Smooth muscle cell (in vitro differentiated cells): ENCODE measurements at regions not wholly inside any gene's neighbourhood (a gene's known extent, or its start where the extent isn't known, plus 50 kb on each side); places are given as distances from the start of the nearest gene placed in this dataset.

Source experiments
- DNase-seq: peaks from one replicate; lab custom pipeline; 2025; ENCODE audit not compliant: unreplicated experiment; lab: John Stamatoyannopoulos, UW
- H2AFZ ChIP-seq: fragments of 200-600 bp; sonication (generic); 2 replicates; pipeline ENCODE4 v1.6.0; 2016; ENCODE audit warnings: antibody characterized with exemption, low read depth, mild to moderate bottlenecking
- H3F3A ChIP-seq: fragments of 200-600 bp; sonication (generic); 2 replicates; pipeline ENCODE4 v1.6.0; 2017; ENCODE audit warnings: antibody characterized with exemption, low read depth
- H3K27ac ChIP-seq: fragments of 200-600 bp; sonication (generic); 2 replicates; pipeline ENCODE4 v1.5.1; 2016; ENCODE audit warnings: low read depth, mild to moderate bottlenecking
- H3K27me3 ChIP-seq: fragments of 200-600 bp; sonication (generic); 2 replicates; pipeline ENCODE4 v1.6.1; 2016; ENCODE audit warnings: low read depth, mild to moderate bottlenecking
- H3K36me3 ChIP-seq: fragments of 200-600 bp; sonication (generic); 2 replicates; pipeline ENCODE4 v1.5.1; 2016; ENCODE audit warnings: low read depth
- H3K4me1 ChIP-seq: fragments of 200-600 bp; sonication (generic); 2 replicates; pipeline ENCODE4 v1.5.1; 2016; ENCODE audit warnings: low read depth
- H3K4me2 ChIP-seq: fragments of 200-600 bp; sonication (generic); 2 replicates; pipeline ENCODE4 v1.6.0; 2016; ENCODE audit warnings: mild to moderate bottlenecking
- H3K4me3 ChIP-seq: fragments of 200-600 bp; sonication (generic); 2 replicates; pipeline ENCODE4 v1.5.1; 2016; ENCODE audit warnings: mild to moderate bottlenecking
- H3K79me2 ChIP-seq: fragments of 200-600 bp; sonication (generic); 2 replicates; pipeline ENCODE4 v1.6.0; 2016; ENCODE audit warnings: low read depth, mild to moderate bottlenecking
- H3K9ac ChIP-seq: fragments of 200-600 bp; sonication (generic); 2 replicates; pipeline ENCODE4 v1.6.0; 2016; ENCODE audit warnings: low read depth
- H3K9me3 ChIP-seq: fragments of 200-600 bp; sonication (generic); replicated peaks from 2 replicates; pipeline ENCODE4 v1.5.1; 2016; ENCODE audit warnings: low read depth
- H4K20me1 ChIP-seq: fragments of 200-600 bp; sonication (generic); 2 replicates; pipeline ENCODE4 v1.6.0; 2016; ENCODE audit warnings: low read depth
- WGBS: methylation state at CpG from one replicate; pipeline ENCODE4 v1.1.7; 2016; ENCODE audit warnings: low lambda C conversion rate; 5-methylcytosine and 5-hydroxymethylcytosine counted together
- TF ChIP-seq, protein P1 (sequence below): fragments of 200-600 bp; sonication (generic); IDR thresholded peaks from 2 replicates; pipeline ENCODE4 v1.5.1; 2017; ENCODE audit warnings: borderline replicate concordance, mild to moderate bottlenecking, antibody characterized with exemption; ENCODE audit not compliant: insufficient read depth, poor library complexity, severe bottlenecking

DNA sequence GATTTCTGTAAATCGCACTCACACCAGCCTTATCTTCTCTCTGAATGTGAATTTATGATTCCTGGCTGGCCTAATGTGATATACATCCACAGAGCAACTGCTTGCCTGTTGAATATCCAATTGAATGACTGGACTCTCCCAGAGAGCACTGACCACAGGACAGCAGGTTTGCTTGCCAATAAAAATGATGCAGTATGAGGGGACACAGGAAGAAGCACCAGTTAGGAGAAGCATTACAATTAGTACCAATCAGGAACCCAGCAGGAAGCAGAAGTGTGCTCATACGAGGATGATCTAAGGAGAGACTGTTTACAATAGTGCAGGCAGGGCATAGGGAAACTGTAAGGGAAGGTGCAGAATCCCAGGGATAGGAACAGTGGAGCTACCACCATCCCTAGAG, 127.2 kb upstream of the ZNF366 start:
- Histone ChIP-seq H3K79me2 (no peaks in the 10 kb centered on the region), H4K20me1 (no peaks in the 10 kb centered on the region), H3K27me3 (no peaks in the 10 kb centered on the region), H3K9ac (no peak overlapping the region), H3K36me3 (no peaks in the 10 kb centered on the region), H3K27ac (peak overlapping the region; percentile 23), H3K9me3 (no peaks in the 10 kb centered on the region), H3K4me1 (peaks cover 6% of the 10 kb centered on the region), H3K4me3 (no peak overlapping the region), H3K4me2 (peak overlapping the region; percentile 28), H2AFZ (peak overlapping the region; percentile 33), H3F3A (peaks cover 6% of the 10 kb centered on the region)
- no peak for DNase-seq
- TF ChIP-seq, protein P1, sequence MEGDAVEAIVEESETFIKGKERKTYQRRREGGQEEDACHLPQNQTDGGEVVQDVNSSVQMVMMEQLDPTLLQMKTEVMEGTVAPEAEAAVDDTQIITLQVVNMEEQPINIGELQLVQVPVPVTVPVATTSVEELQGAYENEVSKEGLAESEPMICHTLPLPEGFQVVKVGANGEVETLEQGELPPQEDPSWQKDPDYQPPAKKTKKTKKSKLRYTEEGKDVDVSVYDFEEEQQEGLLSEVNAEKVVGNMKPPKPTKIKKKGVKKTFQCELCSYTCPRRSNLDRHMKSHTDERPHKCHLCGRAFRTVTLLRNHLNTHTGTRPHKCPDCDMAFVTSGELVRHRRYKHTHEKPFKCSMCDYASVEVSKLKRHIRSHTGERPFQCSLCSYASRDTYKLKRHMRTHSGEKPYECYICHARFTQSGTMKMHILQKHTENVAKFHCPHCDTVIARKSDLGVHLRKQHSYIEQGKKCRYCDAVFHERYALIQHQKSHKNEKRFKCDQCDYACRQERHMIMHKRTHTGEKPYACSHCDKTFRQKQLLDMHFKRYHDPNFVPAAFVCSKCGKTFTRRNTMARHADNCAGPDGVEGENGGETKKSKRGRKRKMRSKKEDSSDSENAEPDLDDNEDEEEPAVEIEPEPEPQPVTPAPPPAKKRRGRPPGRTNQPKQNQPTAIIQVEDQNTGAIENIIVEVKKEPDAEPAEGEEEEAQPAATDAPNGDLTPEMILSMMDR: no peak
- WGBS: 53% methylated on average over 2 of the region's 2 CpGs

DNA sequence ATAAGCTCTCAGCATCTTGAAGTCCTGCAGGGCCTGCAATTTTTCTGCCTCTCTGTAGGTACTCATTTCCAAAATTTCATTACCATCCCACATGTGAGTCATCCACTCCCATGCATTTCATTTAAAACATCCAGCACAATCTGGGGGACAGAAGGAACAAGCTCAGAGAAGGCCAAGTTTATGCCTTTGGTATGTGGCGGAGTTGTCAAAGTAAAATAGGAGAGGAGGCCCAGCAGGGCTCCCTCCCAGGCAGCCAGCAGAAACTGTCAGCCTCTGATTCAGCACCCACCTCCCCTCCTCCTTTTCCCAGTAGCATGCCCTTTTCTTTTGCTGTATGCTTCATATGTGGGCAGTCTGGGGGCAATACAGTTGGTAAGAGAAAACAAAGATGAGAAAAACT, 126.4 kb upstream of the ZNF366 start:
- H3K4me2 ChIP-seq: peak overlapping the region; percentile 28
- no peak for DNase-seq

DNA sequence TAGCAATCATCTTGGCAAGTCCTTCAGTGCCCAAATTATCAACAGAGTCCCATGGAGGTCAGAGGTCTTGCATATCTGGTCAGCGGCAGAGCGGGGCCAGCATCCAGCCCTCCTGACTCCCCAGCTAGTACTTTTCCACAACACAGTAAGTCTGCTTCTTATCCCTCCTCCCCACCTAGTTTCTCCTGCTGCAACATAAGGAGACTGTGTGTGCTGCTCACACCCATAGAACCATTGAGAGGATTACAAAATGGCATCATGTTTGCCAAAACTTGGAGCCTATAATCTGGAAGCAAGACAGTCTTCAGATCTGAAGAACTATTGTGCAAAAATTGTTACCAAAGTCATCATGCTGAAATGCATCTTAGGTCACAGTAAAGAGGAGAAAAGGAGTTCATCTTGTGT, 125.8 kb upstream of the ZNF366 start:
- Histone ChIP-seq H3K27me3 (no peaks in the 10 kb centered on the region), H3K36me3 (no peaks in the 10 kb centered on the region), H2AFZ (peak overlapping the region; percentile 59), H3F3A (peaks cover 6% of the 10 kb centered on the region), H3K4me3 (no peak overlapping the region), H3K27ac (no peak overlapping the region), H3K9ac (no peak overlapping the region), H4K20me1 (no peaks in the 10 kb centered on the region), H3K4me1 (peaks cover 6% of the 10 kb centered on the region), H3K4me2 (no peak overlapping the region), H3K9me3 (no peaks in the 10 kb centered on the region), H3K79me2 (no peaks in the 10 kb centered on the region)
- TF ChIP-seq, protein P1: no peak
- DNase-seq: no peak
- 73% methylated on average over 2 of the region's 2 CpGs for WGBS

More for the DNA sequence above, 126.4 kb upstream of the ZNF366 start:
- H3K27ac ChIP-seq: peak overlapping the region; percentile 23
- H4K20me1 ChIP-seq: no peaks in the 10 kb centered on the region
- H3K9me3 ChIP-seq: no peaks in the 10 kb centered on the region
- no peaks in the 10 kb centered on the region for H3K27me3 ChIP-seq
- no peak overlapping the region for H3K9ac ChIP-seq
- 37% methylated on average over 1 of the region's 1 CpG for WGBS
- no peak overlapping the region for H3K4me3 ChIP-seq
- TF ChIP-seq, protein P1: no peak
- peaks cover 6% of the 10 kb centered on the region for H3K4me1 ChIP-seq
- no peaks in the 10 kb centered on the region for H3K36me3 ChIP-seq
- H2AFZ ChIP-seq: peak overlapping the region; percentile 43
- H3F3A ChIP-seq: peaks cover 6% of the 10 kb centered on the region
- no peaks in the 10 kb centered on the region for H3K79me2 ChIP-seq

DNA sequence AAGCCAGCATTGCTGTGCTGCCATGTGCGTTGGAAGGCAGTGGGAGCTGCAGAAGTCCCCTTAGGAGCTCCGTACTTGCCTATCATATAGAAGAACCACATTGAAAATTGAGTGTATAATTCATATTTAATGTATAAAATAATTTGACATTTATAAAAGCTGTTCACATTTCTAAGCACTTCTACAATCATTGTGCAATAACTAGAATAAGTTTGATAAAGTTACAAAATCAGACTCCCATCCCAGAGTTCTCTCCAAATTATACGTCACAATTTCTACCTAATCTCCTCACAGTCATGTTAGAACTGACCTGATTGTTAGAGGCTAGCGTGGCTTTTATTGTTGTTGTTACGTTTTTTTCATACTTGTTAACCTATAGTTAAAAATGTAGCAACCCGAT, 123.5 kb upstream of the ZNF366 start:
- WGBS: 96% methylated on average over 6 of the region's 6 CpGs

More for the DNA sequence above, 123.5 kb upstream of the ZNF366 start:
- Histone ChIP-seq H3K36me3 (no peaks in the 10 kb centered on the region), H3K9ac (no peak overlapping the region), H3K9me3 (no peaks in the 10 kb centered on the region), H2AFZ (no peak overlapping the region), H3K4me2 (no peak overlapping the region), H3K27me3 (no peaks in the 10 kb centered on the region), H3K79me2 (no peaks in the 10 kb centered on the region), H4K20me1 (no peaks in the 10 kb centered on the region), H3K4me3 (no peak overlapping the region), H3F3A (peaks cover 6% of the 10 kb centered on the region), H3K27ac (no peak overlapping the region), H3K4me1 (peaks cover 6% of the 10 kb centered on the region)
- DNase-seq: no peak
- TF ChIP-seq, protein P1: no peak
